ENCODE measurements at regions not wholly inside any gene's neighbourhood (a gene's known extent, or its start where the extent isn't known, plus 50 kb on each side); places are given as distances from the start of the nearest gene placed in this dataset.

- Histone ChIP-seq H3K4me2 (no peak overlapping the region), H3K27ac (no peak overlapping the region), H3K4me1 (peaks cover 11% of the 10 kb centered on the region), H3K36me3 (no peaks in the 10 kb centered on the region), H3F3A (ENCODE audit: low read depth) (no peaks in the 10 kb centered on the region), H3K27me3 (no peaks in the 10 kb centered on the region), H3K4me3 (no peak overlapping the region), H3K79me2 (ENCODE audit: low read depth) (no peaks in the 10 kb centered on the region), H4K20me1 (ENCODE audit: low read depth) (no peaks in the 10 kb centered on the region), H3K9ac (no peak overlapping the region), H3K9me3 (ENCODE audit: low read depth) (no peaks in the 10 kb centered on the region), H2AFZ (replicated peaks) (no peak overlapping the region)
- Mint-ChIP-seq H3K9me3 (no peaks in the 10 kb centered on the region), H3K27ac (no peak overlapping the region), H3K36me3 (no peaks in the 10 kb centered on the region), H3K4me1 (peaks cover 15% of the 10 kb centered on the region), H3K4me3 (no peak overlapping the region), H3K27me3 (ENCODE audit: insufficient read depth, low read depth) (peaks cover 11% of the 10 kb centered on the region)
- TF ChIP-seq EZH2phosphoT487 (IDR thresholded peaks at IDR 0.05) (no peak), CTCF (IDR thresholded peaks at IDR 0.05) (no peak), EZH2 (IDR thresholded peaks at IDR 0.05) (no peak)
- peak; percentile 54 for DNase-seq (ENCODE audit: low spot score)
Measured at GRCh38 chr20:52624281-52624680, 347.9 kb upstream of the TSHZ2 start.

- Mint-ChIP-seq H3K27ac (no peak overlapping the region), H3K27me3 (ENCODE audit: insufficient read depth, low read depth) (peaks cover 6% of the 10 kb centered on the region), H3K4me3 (no peak overlapping the region), H3K36me3 (no peaks in the 10 kb centered on the region), H3K9me3 (no peaks in the 10 kb centered on the region), H3K4me1 (peaks cover 29% of the 10 kb centered on the region)
- Histone ChIP-seq H3K4me1 (peaks cover 11% of the 10 kb centered on the region), H3K27me3 (no peaks in the 10 kb centered on the region), H2AFZ (replicated peaks) (no peak overlapping the region), H3K27ac (no peak overlapping the region), H3K4me3 (no peak overlapping the region), H4K20me1 (ENCODE audit: low read depth) (no peaks in the 10 kb centered on the region), H3K79me2 (ENCODE audit: low read depth) (no peaks in the 10 kb centered on the region), H3K9ac (no peak overlapping the region), H3F3A (ENCODE audit: low read depth) (no peaks in the 10 kb centered on the region), H3K4me2 (no peak overlapping the region), H3K36me3 (no peaks in the 10 kb centered on the region), H3K9me3 (ENCODE audit: low read depth) (no peaks in the 10 kb centered on the region)
- TF ChIP-seq EZH2 (IDR thresholded peaks at IDR 0.05) (no peak), CTCF (IDR thresholded peaks at IDR 0.05) (no peak), EZH2phosphoT487 (IDR thresholded peaks at IDR 0.05) (no peak)
- DNase-seq (ENCODE audit: low spot score) = no peak
Measured at GRCh38 chr20:52622081-52622480, 350.1 kb upstream of the TSHZ2 start.

DNA sequence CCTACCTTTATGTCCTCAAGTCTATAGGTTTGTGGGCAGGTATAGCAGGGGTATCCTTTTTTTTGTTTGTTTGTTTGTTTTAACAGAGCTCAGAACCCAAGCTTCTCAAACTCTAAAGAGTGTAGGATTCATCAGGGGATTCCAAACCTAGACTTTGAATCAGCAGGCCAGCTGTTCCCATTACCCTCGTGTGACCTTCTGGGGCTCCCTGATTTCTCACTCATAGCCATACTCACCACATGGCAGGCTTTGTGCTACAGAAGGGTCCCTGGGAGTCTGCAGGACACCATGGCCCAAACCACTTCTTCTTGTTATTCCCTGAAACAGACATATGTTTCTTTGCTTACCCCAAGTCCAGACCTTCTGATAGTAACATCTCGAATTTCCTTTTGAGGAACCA, 350.8 kb upstream of the TSHZ2 start:
- Mint-ChIP-seq H3K4me3 (no peak overlapping the region), H3K36me3 (no peaks in the 10 kb centered on the region), H3K27ac (no peak overlapping the region), H3K27me3 (ENCODE audit: insufficient read depth, low read depth) (peaks cover 6% of the 10 kb centered on the region), H3K4me1 (peaks cover 36% of the 10 kb centered on the region), H3K9me3 (no peaks in the 10 kb centered on the region)
- Histone ChIP-seq H3K9ac (no peak overlapping the region), H3K9me3 (ENCODE audit: low read depth) (no peaks in the 10 kb centered on the region), H3K36me3 (no peaks in the 10 kb centered on the region), H3K27ac (no peak overlapping the region), H3K4me2 (no peak overlapping the region), H3F3A (ENCODE audit: low read depth) (no peaks in the 10 kb centered on the region), H3K79me2 (ENCODE audit: low read depth) (no peaks in the 10 kb centered on the region), H4K20me1 (ENCODE audit: low read depth) (no peaks in the 10 kb centered on the region), H3K27me3 (no peaks in the 10 kb centered on the region), H2AFZ (replicated peaks) (no peak overlapping the region), H3K4me1 (peaks cover 11% of the 10 kb centered on the region), H3K4me3 (no peak overlapping the region)
- DNase-seq (ENCODE audit: low spot score) = no peak
- TF ChIP-seq CTCF (IDR thresholded peaks at IDR 0.05) = no peak
- no peak for TF ChIP-seq EZH2 (IDR thresholded peaks at IDR 0.05)
- TF ChIP-seq EZH2phosphoT487 (IDR thresholded peaks at IDR 0.05) = no peak
